H9 (cell line): ENCODE measurements at regions not wholly inside any gene's neighbourhood (a gene's known extent, or its start where the extent isn't known, plus 50 kb on each side); places are given as distances from the start of the nearest gene placed in this dataset.

Experiments used
- DNase-seq: peaks from one replicate; pipeline ENCODE4 v3.0.0-alpha.2; 2017
- H2AFZ ChIP-seq: one replicate; pipeline ENCODE4 v1.6.1; 2013; ENCODE audit warnings: mild to moderate bottlenecking, low read length, control low read depth, moderate library complexity
- H2AK5ac ChIP-seq: 2 replicates; pipeline ENCODE4 v1.6.1; 2013; ENCODE audit warnings: low read length, control low read depth, mixed read lengths; ENCODE audit not compliant: insufficient read length
- H2BK120ac ChIP-seq: one replicate; pipeline ENCODE4 v1.6.1; 2013; ENCODE audit warnings: low read depth, mild to moderate bottlenecking, low read length, control low read depth, inconsistent platforms; ENCODE audit not compliant: poor library complexity, severe bottlenecking
- H2BK12ac ChIP-seq: 2 replicates; pipeline ENCODE4 v1.6.1; 2013; ENCODE audit warnings: low read length, control low read depth, mixed read lengths, low read depth; ENCODE audit not compliant: insufficient read length
- H2BK15ac ChIP-seq: 2 replicates; pipeline ENCODE4 v1.6.1; 2013; ENCODE audit warnings: low read depth, low read length, control low read depth
- H2BK20ac ChIP-seq: one replicate; pipeline ENCODE4 v1.6.1; 2013; ENCODE audit warnings: low read depth, mild to moderate bottlenecking, low read length, control low read depth, inconsistent platforms; ENCODE audit not compliant: poor library complexity, severe bottlenecking
- H2BK5ac ChIP-seq: 2 replicates; pipeline ENCODE4 v1.6.1; 2013; ENCODE audit warnings: low read length, control low read depth, mixed read lengths; ENCODE audit not compliant: insufficient read length
- H3K14ac ChIP-seq: 2 replicates; pipeline ENCODE4 v1.6.1; 2013; ENCODE audit warnings: low read length, control low read depth; ENCODE audit not compliant: insufficient read depth
- H3K18ac ChIP-seq: 2 replicates; pipeline ENCODE4 v1.6.1; 2013; ENCODE audit warnings: low read depth, mild to moderate bottlenecking, mixed read lengths, low read length, control low read depth; ENCODE audit not compliant: insufficient read length
- H3K23ac ChIP-seq: 2 replicates; pipeline ENCODE4 v1.6.1; 2013; ENCODE audit warnings: low read length, control low read depth, mixed read lengths, low read depth; ENCODE audit not compliant: insufficient read length
- H3K23me2 ChIP-seq: 2 replicates; pipeline ENCODE4 v1.6.1; 2013; ENCODE audit warnings: low read depth, mild to moderate bottlenecking, mixed read lengths, low read length, control low read depth; ENCODE audit not compliant: insufficient read length, poor library complexity, severe bottlenecking
- H3K27ac ChIP-seq: 2 replicates; pipeline ENCODE4 v1.5.1; 2013; ENCODE audit warnings: low read length, control low read depth, mixed read lengths, low read depth; ENCODE audit not compliant: insufficient read length
- H3K27me3 ChIP-seq: 2 replicates; pipeline ENCODE4 v1.6.1; 2013; ENCODE audit warnings: low read length, control low read depth, inconsistent platforms; ENCODE audit not compliant: insufficient read depth
- H3K4ac ChIP-seq: 2 replicates; pipeline ENCODE4 v1.6.1; 2013; ENCODE audit warnings: low read depth, mild to moderate bottlenecking, control low read depth, inconsistent platforms, low read length, moderate library complexity
- H3K4me1 ChIP-seq: 2 replicates; pipeline ENCODE4 v1.6.1; 2013; ENCODE audit warnings: low read length, control low read depth, inconsistent platforms; ENCODE audit not compliant: insufficient read depth
- H3K4me2 ChIP-seq: 2 replicates; pipeline ENCODE4 v1.6.1; 2013; ENCODE audit warnings: low read length, control low read depth, mixed read lengths; ENCODE audit not compliant: insufficient read length, insufficient read depth
- H3K56ac ChIP-seq: 2 replicates; pipeline ENCODE4 v1.6.1; 2013; ENCODE audit warnings: low read depth, mild to moderate bottlenecking, mixed read lengths, low read length, control low read depth; ENCODE audit not compliant: insufficient read length
- H3K79me1 ChIP-seq: 2 replicates; pipeline ENCODE4 v1.6.1; 2013; ENCODE audit warnings: low read depth, mild to moderate bottlenecking, moderate library complexity, low read length, control low read depth, inconsistent platforms; ENCODE audit not compliant: insufficient read depth, poor library complexity, severe bottlenecking
- H3K79me2 ChIP-seq: 2 replicates; pipeline ENCODE4 v1.6.1; 2013; ENCODE audit warnings: low read length, control low read depth, inconsistent platforms; ENCODE audit not compliant: insufficient read depth
- H3K9ac ChIP-seq: 2 replicates; pipeline ENCODE4 v1.6.1; 2013; ENCODE audit warnings: low read length, control low read depth, mixed read lengths; ENCODE audit not compliant: insufficient read length; ENCODE audit errors: extremely low read depth
- H3K9me3 ChIP-seq: one replicate; pipeline ENCODE4 v1.6.1; 2013; ENCODE audit warnings: low read depth, low read length, inconsistent platforms; ENCODE audit not compliant: control insufficient read depth
- H3T11ph ChIP-seq: one replicate; pipeline ENCODE4 v1.6.1; 2013; ENCODE audit warnings: mild to moderate bottlenecking, low read length, control low read depth, inconsistent platforms
- H4K20me1 ChIP-seq: one replicate; pipeline ENCODE4 v1.6.1; 2013; ENCODE audit not compliant: control insufficient read depth, insufficient read length, insufficient read depth
- H4K5ac ChIP-seq: 2 replicates; pipeline ENCODE4 v1.6.1; 2013; ENCODE audit warnings: low read depth, mild to moderate bottlenecking, mixed read lengths, low read length, control low read depth; ENCODE audit not compliant: insufficient read length
- H4K8ac ChIP-seq: replicated peaks from 2 replicates; pipeline ENCODE4 v1.6.1; 2013; ENCODE audit warnings: low read length, control low read depth, mixed read lengths, low read depth; ENCODE audit not compliant: insufficient read length
- H4K91ac ChIP-seq: 2 replicates; pipeline ENCODE4 v1.6.1; 2013; ENCODE audit warnings: low read depth, mild to moderate bottlenecking, moderate library complexity, mixed read lengths, low read length, control low read depth; ENCODE audit not compliant: insufficient read length
- H3K27ac Mint-ChIP-seq, 3 experiments: 2 replicates in 2 of 3; 3 replicates in 1 of 3; pipeline ENCODE4 v1.8.0; 2020 to 2021; ENCODE audit warnings: mixed read lengths in 3 of 3, mild to moderate bottlenecking in 1 of 3, moderate library complexity in 1 of 3
- H3K27me3 Mint-ChIP-seq: 2 replicates; pipeline ENCODE4 v1.8.0; 2021; ENCODE audit warnings: low read depth, mild to moderate bottlenecking, moderate library complexity, mixed read lengths
- H3K36me3 Mint-ChIP-seq, 3 experiments: 2 replicates in 2 of 3; 3 replicates in 1 of 3; pipeline ENCODE4 v1.8.0; 2020 to 2021; ENCODE audit warnings: low read depth in 3 of 3, mixed read lengths in 3 of 3; ENCODE audit not compliant: insufficient read depth in 1 of 3
- H3K4me1 Mint-ChIP-seq, 2 experiments: 2 replicates each; pipeline ENCODE4 v1.8.0; 2020; ENCODE audit warnings: mixed read lengths in 2 of 2
- H3K4me3 Mint-ChIP-seq, 2 experiments: 2 replicates in 1 of 2; 3 replicates in 1 of 2; pipeline ENCODE4 v1.8.0; 2020 to 2021; ENCODE audit warnings: mild to moderate bottlenecking in 2 of 2, mixed read lengths in 2 of 2, moderate library complexity in 1 of 2
- H3K9me3 Mint-ChIP-seq, 2 experiments: 2 replicates in 1 of 2; 3 replicates in 1 of 2; pipeline ENCODE4 v1.8.0; 2020; ENCODE audit warnings: mild to moderate bottlenecking in 2 of 2, mixed read lengths in 2 of 2, moderate library complexity in 1 of 2
- WGBS: extraction: QIAGEN DNeasy Blood & Tissue Kit; methylation state at CpG from one replicate; pipeline ENCODE4 v1.1.7; 2013; ENCODE audit warnings: missing lambda C conversion rate, low lambda C conversion rate, mixed read lengths; ENCODE audit not compliant: insufficient read length; ENCODE audit errors: extremely low coverage; 5-methylcytosine and 5-hydroxymethylcytosine counted together
- TF ChIP-seq, protein P1 (sequence below): fragments of 200-600 bp; sonication (generic); conservative IDR thresholded peaks from 3 replicates; pipeline ENCODE4 v1.8.0; 2021; ENCODE audit warnings: antibody characterized with exemption, mild to moderate bottlenecking

DNA sequence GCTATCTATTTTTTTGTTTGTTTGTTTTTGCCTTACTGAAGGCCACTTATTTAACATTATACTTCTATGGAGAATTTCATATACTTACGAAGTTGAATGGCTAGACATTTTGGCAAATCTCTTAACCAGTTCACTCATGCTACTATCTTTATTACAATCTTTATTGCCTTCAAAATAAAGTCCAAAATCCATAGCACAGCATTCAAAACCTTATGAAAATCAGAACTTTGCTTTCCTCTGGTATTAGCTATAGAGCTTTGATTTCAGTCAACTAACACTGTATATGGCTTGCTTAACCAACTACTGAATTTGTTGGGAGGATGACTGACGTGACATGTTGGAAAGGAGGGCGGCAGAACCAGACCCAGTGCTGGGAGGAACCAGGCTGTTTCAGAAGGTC, 571.1 kb downstream of the LMO4 start:
- Histone ChIP-seq H3K27ac (no peak overlapping the region), H3K56ac (no peak overlapping the region), H3K9ac (no peak overlapping the region), H2BK5ac (no peak overlapping the region), H3K23ac (no peak overlapping the region), H2BK12ac (no peak overlapping the region), H3K27me3 (no peaks in the 10 kb centered on the region), H3K18ac (no peak overlapping the region), H4K20me1 (no peaks in the 10 kb centered on the region), H3K79me2 (no peaks in the 10 kb centered on the region), H3K14ac (no peak overlapping the region), H3K4me2 (no peak overlapping the region), H3K23me2 (no peaks in the 10 kb centered on the region), H3K9me3 (no peaks in the 10 kb centered on the region), H4K5ac (no peak overlapping the region), H2BK15ac (no peak overlapping the region), H3T11ph (no peak overlapping the region), H3K79me1 (no peaks in the 10 kb centered on the region), H2AFZ (no peak overlapping the region), H2BK20ac (no peak overlapping the region), H3K4me1 (peaks cover 3% of the 10 kb centered on the region; the same call in 1 of the 2 replicates), H4K91ac (no peak overlapping the region), H4K8ac (no peak overlapping the region), H2AK5ac (no peak overlapping the region), H3K4ac (no peak overlapping the region), H2BK120ac (no peak overlapping the region)
- Mint-ChIP-seq H3K4me3 (no peak overlapping the region), H3K27ac (peak overlapping the region in 1 of 3 experiments; percentile 77; a peak in 1 of 7 replicates), H3K27me3 (no peaks in the 10 kb centered on the region; the same call in 1 of the 2 replicates), H3K36me3 (no peaks in the 10 kb centered on the region), H3K9me3 (no peaks in the 10 kb centered on the region; a peak in 1 of 5 replicates), H3K4me1 (peaks cover 10% of the 10 kb centered on the region in 2 experiments)
- TF ChIP-seq, protein P1, sequence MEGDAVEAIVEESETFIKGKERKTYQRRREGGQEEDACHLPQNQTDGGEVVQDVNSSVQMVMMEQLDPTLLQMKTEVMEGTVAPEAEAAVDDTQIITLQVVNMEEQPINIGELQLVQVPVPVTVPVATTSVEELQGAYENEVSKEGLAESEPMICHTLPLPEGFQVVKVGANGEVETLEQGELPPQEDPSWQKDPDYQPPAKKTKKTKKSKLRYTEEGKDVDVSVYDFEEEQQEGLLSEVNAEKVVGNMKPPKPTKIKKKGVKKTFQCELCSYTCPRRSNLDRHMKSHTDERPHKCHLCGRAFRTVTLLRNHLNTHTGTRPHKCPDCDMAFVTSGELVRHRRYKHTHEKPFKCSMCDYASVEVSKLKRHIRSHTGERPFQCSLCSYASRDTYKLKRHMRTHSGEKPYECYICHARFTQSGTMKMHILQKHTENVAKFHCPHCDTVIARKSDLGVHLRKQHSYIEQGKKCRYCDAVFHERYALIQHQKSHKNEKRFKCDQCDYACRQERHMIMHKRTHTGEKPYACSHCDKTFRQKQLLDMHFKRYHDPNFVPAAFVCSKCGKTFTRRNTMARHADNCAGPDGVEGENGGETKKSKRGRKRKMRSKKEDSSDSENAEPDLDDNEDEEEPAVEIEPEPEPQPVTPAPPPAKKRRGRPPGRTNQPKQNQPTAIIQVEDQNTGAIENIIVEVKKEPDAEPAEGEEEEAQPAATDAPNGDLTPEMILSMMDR = no peak
- WGBS = no CpG with 5 or more reads among the region's 3 CpGs
- no peak for DNase-seq
